ENCODE measurements at regions not wholly inside any gene's neighbourhood (a gene's known extent, or its start where the extent isn't known, plus 50 kb on each side); places are given as distances from the start of the nearest gene placed in this dataset.

DNA sequence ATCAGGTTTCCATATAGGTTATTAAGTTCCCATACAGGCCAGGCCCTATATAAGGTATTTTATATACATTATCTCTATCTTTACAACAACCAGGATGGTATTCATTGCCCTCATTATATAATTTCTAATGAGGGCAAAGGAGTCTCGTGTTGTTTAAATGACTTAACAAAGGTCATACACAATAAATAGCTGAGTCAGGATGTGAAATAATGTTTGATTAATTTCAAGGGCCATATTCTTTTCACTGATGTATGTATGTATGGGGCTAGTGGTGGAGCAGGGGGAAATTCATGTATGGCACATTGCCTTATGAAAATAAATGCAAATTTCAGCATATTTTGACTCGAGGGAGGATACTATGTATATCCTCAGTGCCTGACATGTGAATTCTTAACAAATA is 200.7 kb downstream of the FAXC start:
- no peak for TF ChIP-seq POLR2A (IDR thresholded peaks at IDR 0.05)
- TF ChIP-seq, protein P1, sequence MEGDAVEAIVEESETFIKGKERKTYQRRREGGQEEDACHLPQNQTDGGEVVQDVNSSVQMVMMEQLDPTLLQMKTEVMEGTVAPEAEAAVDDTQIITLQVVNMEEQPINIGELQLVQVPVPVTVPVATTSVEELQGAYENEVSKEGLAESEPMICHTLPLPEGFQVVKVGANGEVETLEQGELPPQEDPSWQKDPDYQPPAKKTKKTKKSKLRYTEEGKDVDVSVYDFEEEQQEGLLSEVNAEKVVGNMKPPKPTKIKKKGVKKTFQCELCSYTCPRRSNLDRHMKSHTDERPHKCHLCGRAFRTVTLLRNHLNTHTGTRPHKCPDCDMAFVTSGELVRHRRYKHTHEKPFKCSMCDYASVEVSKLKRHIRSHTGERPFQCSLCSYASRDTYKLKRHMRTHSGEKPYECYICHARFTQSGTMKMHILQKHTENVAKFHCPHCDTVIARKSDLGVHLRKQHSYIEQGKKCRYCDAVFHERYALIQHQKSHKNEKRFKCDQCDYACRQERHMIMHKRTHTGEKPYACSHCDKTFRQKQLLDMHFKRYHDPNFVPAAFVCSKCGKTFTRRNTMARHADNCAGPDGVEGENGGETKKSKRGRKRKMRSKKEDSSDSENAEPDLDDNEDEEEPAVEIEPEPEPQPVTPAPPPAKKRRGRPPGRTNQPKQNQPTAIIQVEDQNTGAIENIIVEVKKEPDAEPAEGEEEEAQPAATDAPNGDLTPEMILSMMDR (IDR thresholded peaks at IDR 0.05), result no peak
